Suprapubic skin (tissue), 4 donors: ENCODE measurements at regions not wholly inside any gene's neighbourhood (a gene's known extent, or its start where the extent isn't known, plus 50 kb on each side); places are given as distances from the start of the nearest gene placed in this dataset.

Source experiments
- DNase-seq, 2 donors: peaks; one replicate each; pipeline ENCODE4 v3.0.0-alpha.2; 2019; ENCODE audit warnings: low spot score in 2 of 2
- H3K27ac ChIP-seq: fragments of 200-600 bp; sonication (generic); one replicate; pipeline ENCODE4 v1.5.1; 2019
- H3K27me3 ChIP-seq: fragments of 200-600 bp; sonication (generic); one replicate; pipeline ENCODE4 v1.5.1; 2019
- H3K36me3 ChIP-seq: fragments of 200-600 bp; sonication (generic); one replicate; pipeline ENCODE4 v1.5.1; 2019
- H3K4me1 ChIP-seq: fragments of 200-600 bp; sonication (generic); one replicate; pipeline ENCODE4 v1.5.1; 2019
- H3K4me3 ChIP-seq: fragments of 200-600 bp; sonication (generic); one replicate; pipeline ENCODE4 v1.5.1; 2019; ENCODE audit warnings: mild to moderate bottlenecking
- H3K9me3 ChIP-seq: fragments of 200-600 bp; sonication (generic); one replicate; pipeline ENCODE4 v1.5.1; 2019
- CTCF ChIP-seq, 2 donors: fragments of 200-600 bp in 1 of 2; fragments of 450-650 bp in 1 of 2; sonication (generic) in 1 of 2; IDR thresholded peaks; one replicate each; pipeline ENCODE4 v1.5.1; 2016 to 2019; ENCODE audit warnings: antibody characterized with exemption in 2 of 2, mild to moderate bottlenecking in 1 of 2, moderate library complexity in 1 of 2
- EP300 ChIP-seq: sonication (generic); formaldehyde crosslinking; IDR thresholded peaks from one replicate; pipeline ENCODE4 v1.6.1; 2017; ENCODE audit warnings: antibody characterized with exemption
- POLR2A ChIP-seq, 2 donors: fragments of 450-650 bp; IDR thresholded peaks; one replicate each; pipeline ENCODE4 v1.6.1; 2017; ENCODE audit warnings: antibody characterized with exemption in 2 of 2, mild to moderate bottlenecking in 2 of 2, moderate library complexity in 2 of 2
- POLR2AphosphoS5 ChIP-seq, 3 donors: sonication (generic); formaldehyde crosslinking; IDR thresholded peaks; one replicate each; pipeline ENCODE4 v1.6.1; 2017; ENCODE audit warnings: antibody characterized with exemption in 3 of 3
- WGBS: methylation state at CpG from one replicate; pipeline ENCODE4 v1.1.5; 2018; 5-methylcytosine and 5-hydroxymethylcytosine counted together

- H3K36me3 ChIP-seq, result no peaks in the 10 kb centered on the region
- no peak overlapping the region for H3K27ac ChIP-seq
- TF ChIP-seq POLR2AphosphoS5 (IDR thresholded peaks at IDR 0.05) (no peak), CTCF (IDR thresholded peaks at IDR 0.05) (no peak), EP300 (no peak), POLR2A (IDR thresholded peaks at IDR 0.05) (no peak)
- no peak for DNase-seq
- H3K9me3 ChIP-seq, result no peaks in the 10 kb centered on the region
- WGBS, result 46% methylated on average over 4 of the region's 5 CpGs
- no peaks in the 10 kb centered on the region for H3K27me3 ChIP-seq
- no peak overlapping the region for H3K4me3 ChIP-seq
- H3K4me1 ChIP-seq, result no peaks in the 10 kb centered on the region
Measured at GRCh38 chrX:95974890-95975289, 709.8 kb upstream of the DIAPH2 start.

GRCh38 chrX:95995583-95995982 is 689.1 kb upstream of the DIAPH2 start:
- Histone ChIP-seq H3K27ac (no peak overlapping the region), H3K36me3 (no peaks in the 10 kb centered on the region), H3K9me3 (no peaks in the 10 kb centered on the region), H3K27me3 (no peaks in the 10 kb centered on the region), H3K4me1 (no peaks in the 10 kb centered on the region), H3K4me3 (no peak overlapping the region)
- TF ChIP-seq POLR2AphosphoS5 (IDR thresholded peaks at IDR 0.05) (no peak), POLR2A (IDR thresholded peaks at IDR 0.05) (no peak), EP300 (no peak), CTCF (IDR thresholded peaks at IDR 0.05) (no peak)
- 71% methylated on average over 3 of the region's 3 CpGs for WGBS
- DNase-seq, result no peak

- DNase-seq, result no peak
- Histone ChIP-seq H3K27me3 (no peaks in the 10 kb centered on the region), H3K4me1 (no peaks in the 10 kb centered on the region), H3K9me3 (no peaks in the 10 kb centered on the region), H3K27ac (no peak overlapping the region), H3K36me3 (no peaks in the 10 kb centered on the region), H3K4me3 (no peak overlapping the region)
- 40% methylated on average over 1 of the region's 1 CpG for WGBS
- TF ChIP-seq CTCF (IDR thresholded peaks at IDR 0.05) (no peak), POLR2A (IDR thresholded peaks at IDR 0.05) (no peak), EP300 (no peak), POLR2AphosphoS5 (IDR thresholded peaks at IDR 0.05) (no peak)
Measured at GRCh38 chrX:95996294-95996693, 688.3 kb upstream of the DIAPH2 start.

- no peaks in the 10 kb centered on the region for H3K27me3 ChIP-seq
- H3K27ac ChIP-seq, result no peak overlapping the region
- no peaks in the 10 kb centered on the region for H3K4me1 ChIP-seq
- TF ChIP-seq POLR2A (IDR thresholded peaks at IDR 0.05) (no peak), CTCF (IDR thresholded peaks at IDR 0.05) (no peak), POLR2AphosphoS5 (IDR thresholded peaks at IDR 0.05) (no peak), EP300 (no peak)
- 68% methylated on average over 5 of the region's 5 CpGs for WGBS
- H3K9me3 ChIP-seq, result no peaks in the 10 kb centered on the region
- H3K4me3 ChIP-seq, result no peak overlapping the region
- DNase-seq, result no peak
- H3K36me3 ChIP-seq, result no peaks in the 10 kb centered on the region
Measured at GRCh38 chrX:96002431-96002830, 682.2 kb upstream of the DIAPH2 start.

- no peak for DNase-seq
- Histone ChIP-seq H3K27ac (no peak overlapping the region), H3K9me3 (no peaks in the 10 kb centered on the region), H3K27me3 (no peaks in the 10 kb centered on the region), H3K4me3 (no peak overlapping the region), H3K36me3 (no peaks in the 10 kb centered on the region), H3K4me1 (no peaks in the 10 kb centered on the region)
- WGBS, result 64% methylated on average over 2 of the region's 2 CpGs
- TF ChIP-seq EP300, result no peak
- TF ChIP-seq CTCF (IDR thresholded peaks at IDR 0.05), result no peak
- no peak for TF ChIP-seq POLR2A (IDR thresholded peaks at IDR 0.05)
- no peak for TF ChIP-seq POLR2AphosphoS5 (IDR thresholded peaks at IDR 0.05)
Measured at GRCh38 chrX:96004386-96004785, 680.3 kb upstream of the DIAPH2 start.
